Transverse colon (tissue), 4 donors: ENCODE measurements at regions not wholly inside any gene's neighbourhood (a gene's known extent, or its start where the extent isn't known, plus 50 kb on each side); places are given as distances from the start of the nearest gene placed in this dataset.

ENCODE experiments used
- CTCF ChIP-seq, 5 experiments: fragments of 200-600 bp in 3 of 5; fragments of 450-650 bp in 2 of 5; sonication (generic) in 3 of 5; IDR thresholded peaks; 1 replicate in 2 of 5; 2 replicates in 3 of 5; pipeline ENCODE4 v1.5.1; 2016 to 2017; ENCODE audit warnings: antibody characterized with exemption in 5 of 5, inconsistent platforms in 3 of 5, mild to moderate bottlenecking in 2 of 5, moderate library complexity in 1 of 5
- POLR2AphosphoS5 ChIP-seq, 3 donors: sonication (generic); formaldehyde crosslinking; IDR thresholded peaks; one replicate each; pipeline ENCODE4 v1.6.1; 2016; ENCODE audit warnings: antibody characterized with exemption in 3 of 3

GRCh38 chr5:54745599-54745998 is 228.0 kb downstream of the SNX18 start:
- TF ChIP-seq POLR2AphosphoS5 (IDR thresholded peaks at IDR 0.05) (no peak), CTCF (IDR thresholded peaks at IDR 0.05) (no peak)
